ENCODE measurements at regions not wholly inside any gene's neighbourhood (a gene's known extent, or its start where the extent isn't known, plus 50 kb on each side); places are given as distances from the start of the nearest gene placed in this dataset.

- H3K9me3 ChIP-seq (ENCODE audit: insufficient read depth in 2 of 2, low read depth in 1 of 2, low read length in 1 of 2), result peaks cover 58 to 75% of the 10 kb centered on the region in 2 experiments
- no peak overlapping the region for H3K4me2 ChIP-seq (ENCODE audit: insufficient read depth in 1 of 2, low read depth in 2 of 2, low read length in 2 of 2)
- no peak overlapping the region for H2BK12ac ChIP-seq (ENCODE audit: low read depth, low read length)
- 82 to 100% methylated on average over 1 to 3 of the region's 3 CpGs for WGBS, 2 experiments (ENCODE audit: extremely low coverage in 1 of 2, insufficient coverage in 1 of 2, insufficient read length in 1 of 2, insufficient replicate concordance in 2 of 2, low coverage in 1 of 2, low lambda C conversion rate in 2 of 2, missing lambda C conversion rate in 1 of 2)
- no peak overlapping the region for H3K14ac ChIP-seq (ENCODE audit: insufficient read length)
- no peak for DNase-seq (ENCODE audit: low read depth in 1 of 2, low spot score in 2 of 2)
- H3K4me1 ChIP-seq (replicated peaks in 1 of 4; ENCODE audit: control insufficient read depth in 3 of 4, insufficient read depth in 4 of 4, low read length in 3 of 4), result no peaks in the 10 kb centered on the region
- peaks cover 0 to 3% of the 10 kb centered on the region in 2 experiments for H4K20me1 ChIP-seq (replicated peaks in 1 of 2; ENCODE audit: control insufficient read depth in 1 of 2, insufficient read depth in 2 of 2, low read length in 2 of 2)
- H2AFZ ChIP-seq (ENCODE audit: low read length), result no peak overlapping the region
- H3K79me2 ChIP-seq (ENCODE audit: control insufficient read depth in 1 of 2, insufficient read depth in 2 of 2, low read length in 2 of 2), result no peaks in the 10 kb centered on the region
- ChIA-PET POLR2A (ENCODE audit: partially characterized antibody) (no interaction called here), CTCF (ENCODE audit: partially characterized antibody) (interaction anchor here (0.7 to 1.5 kb wide), 5 partner anchors 9 to 149 kb away, joined by 3 to 4 read pairs (median 4); no protein-coding TSS in a partner anchor)
- H4K5ac ChIP-seq (ENCODE audit: insufficient read length, low read depth, low read length), result no peak overlapping the region
- FAIRE-seq, result no peak
- H3K9ac ChIP-seq (replicated peaks in 1 of 4; ENCODE audit: extremely low read depth in 1 of 4, low read depth in 3 of 4, low read length in 3 of 4), result no peak overlapping the region; a peak in 1 of 7 replicates
- no peak for TF ChIP-seq E2F6 (IDR thresholded peaks at IDR 0.05)
- TF ChIP-seq SAP30 (IDR thresholded peaks at IDR 0.05; ENCODE audit: insufficient read depth, insufficient replicate concordance, low read length), result no peak
- no peak overlapping the region for H3K27ac ChIP-seq (ENCODE audit: low read depth, low read length)
- no peak overlapping the region for H3K18ac ChIP-seq (ENCODE audit: extremely low read depth, low read length)
- no peak overlapping the region for H3K4me3 ChIP-seq (ENCODE audit: extremely low read depth in 1 of 4, insufficient read depth in 2 of 4, low read depth in 3 of 4, low read length in 4 of 4)
- peak overlapping the region; percentile 34; the same call in 1 of the 2 replicates for H2AK5ac ChIP-seq (ENCODE audit: low read depth, low read length)
- no peaks in the 10 kb centered on the region for H3K27me3 ChIP-seq (replicated peaks in 1 of 4; ENCODE audit: control insufficient read depth in 3 of 4, extremely low read depth in 1 of 4, insufficient read depth in 3 of 4, low read length in 3 of 4)
- no peak overlapping the region for H2BK15ac ChIP-seq (ENCODE audit: low read length)
- H3K56ac ChIP-seq (replicated peaks; ENCODE audit: insufficient read length, low read depth, low read length), result peak overlapping the region; percentile 82
- H4K8ac ChIP-seq (ENCODE audit: extremely low read depth, insufficient read depth, low read length), result no peak overlapping the region
- H3K23me2 ChIP-seq (ENCODE audit: low read depth, low read length), result peaks cover 10% of the 10 kb centered on the region; the same call in 1 of the 2 replicates
- no peak overlapping the region for H2BK5ac ChIP-seq (ENCODE audit: low read depth, low read length)
- H3K4ac ChIP-seq (replicated peaks; ENCODE audit: insufficient read length, low read depth, low read length), result no peak overlapping the region
- no peaks in the 10 kb centered on the region for H3K36me3 ChIP-seq (ENCODE audit: control insufficient read depth in 2 of 4, insufficient read depth in 4 of 4, low read length in 3 of 4)
- H2BK20ac ChIP-seq (ENCODE audit: low read length), result no peak overlapping the region
- no peak overlapping the region for H3K23ac ChIP-seq (ENCODE audit: insufficient read length)
- no peak overlapping the region for H4K91ac ChIP-seq (replicated peaks; ENCODE audit: insufficient read length, low read length)
- H3K79me1 ChIP-seq (ENCODE audit: low read depth, low read length), result no peaks in the 10 kb centered on the region
- no peak overlapping the region for H2BK120ac ChIP-seq (replicated peaks; ENCODE audit: low read depth, low read length)
These were observed 93.8 kb upstream of the ZNF469 start for GRCh38 chr16:88289001-88289400.

Data from H1 (cell line).